BJ (cell line): ENCODE measurements at regions not wholly inside any gene's neighbourhood (a gene's known extent, or its start where the extent isn't known, plus 50 kb on each side); places are given as distances from the start of the nearest gene placed in this dataset.

Experiments
- CTCF ChIA-PET: fragments of 350-600 bp; formaldehyde crosslinking; extraction: SDS; loops from one replicate; lab custom pipeline; 2021; ENCODE audit warnings: antibody characterized with exemption, inconsistent platforms; lab: Yijun Ruan, JAX
- POLR2A ChIA-PET: fragments of 300-600 bp; sonication (Branson Sonifier 250); formaldehyde crosslinking; extraction: SDS; loops from one replicate; lab custom pipeline; 2021; ENCODE audit warnings: antibody characterized with exemption; lab: Charles Lee
- DNase-seq: peaks from one replicate; pipeline ENCODE4 v3.0.0-alpha.2; 2011; ENCODE audit warnings: low read depth
- H3K27me3 ChIP-seq: 2 replicates; pipeline ENCODE4 v1.6.0; 2011; ENCODE audit warnings: low read length; ENCODE audit not compliant: control insufficient read depth, insufficient read depth
- H3K36me3 ChIP-seq: 2 replicates; pipeline ENCODE4 v1.5.1; 2011; ENCODE audit warnings: low read length; ENCODE audit not compliant: control insufficient read depth, insufficient read depth
- H3K4me3 ChIP-seq: 2 replicates; pipeline ENCODE4 v1.5.1; 2011; ENCODE audit warnings: low read depth, mild to moderate bottlenecking, control low read depth, low read length
- TF ChIP-seq, protein P1 (sequence below): IDR thresholded peaks from 2 replicates; pipeline ENCODE4 v1.5.1; 2011; ENCODE audit warnings: low read depth, mild to moderate bottlenecking, control low read depth, inconsistent platforms, low read length, moderate library complexity; ENCODE audit not compliant: insufficient read depth

DNA sequence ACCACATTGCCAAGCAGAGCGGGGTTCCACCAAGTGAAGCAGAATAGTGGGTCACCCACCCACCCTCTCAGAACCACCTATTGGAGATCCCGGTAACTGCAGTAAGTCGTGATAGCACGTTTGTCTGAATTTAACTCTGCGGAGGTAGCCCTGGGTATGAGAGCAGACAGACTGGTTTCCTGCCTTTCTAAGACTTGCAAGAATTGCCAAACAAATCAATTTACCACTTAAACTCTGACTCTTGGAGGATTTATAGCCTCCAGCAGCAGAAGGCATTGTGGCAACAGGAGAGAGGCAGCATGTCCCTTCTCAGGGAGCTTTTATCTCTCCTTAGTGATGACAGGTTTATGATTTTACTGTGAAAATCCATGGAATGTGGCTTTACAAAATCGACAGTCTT, 287.9 kb upstream of the FMN2 start:
- CTCF ChIA-PET = interaction anchor here (0.6 kb wide), 1 partner anchor 146 kb away, joined by 3 read pairs; no protein-coding TSS in a partner anchor

DNA sequence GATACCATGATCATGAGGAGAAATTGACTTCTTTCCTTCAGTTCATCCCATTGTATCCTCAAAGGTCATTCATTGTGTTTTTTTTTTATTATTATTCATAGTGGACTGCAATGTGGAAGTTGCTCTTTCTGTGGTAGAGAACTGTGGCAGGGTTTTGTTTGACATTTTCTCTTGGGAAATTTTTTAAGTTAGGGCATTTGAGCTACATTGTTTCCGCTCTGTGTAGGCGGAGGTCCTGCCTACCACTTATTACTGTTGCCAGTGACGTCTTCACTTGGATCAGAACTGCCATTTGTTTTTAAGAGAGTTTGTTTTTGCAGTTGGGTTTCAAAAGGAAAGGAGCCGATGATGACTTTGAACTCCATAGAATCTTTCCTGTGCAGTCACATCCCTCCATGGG, 287.4 kb upstream of the FMN2 start:
- Histone ChIP-seq H3K4me3 (no peak overlapping the region), H3K36me3 (no peaks in the 10 kb centered on the region), H3K27me3 (no peaks in the 10 kb centered on the region)
- CTCF ChIA-PET = interaction anchor here (0.6 kb wide), 1 partner anchor 146 kb away, joined by 3 read pairs; no protein-coding TSS in a partner anchor
- no peak for DNase-seq
- TF ChIP-seq, protein P1, sequence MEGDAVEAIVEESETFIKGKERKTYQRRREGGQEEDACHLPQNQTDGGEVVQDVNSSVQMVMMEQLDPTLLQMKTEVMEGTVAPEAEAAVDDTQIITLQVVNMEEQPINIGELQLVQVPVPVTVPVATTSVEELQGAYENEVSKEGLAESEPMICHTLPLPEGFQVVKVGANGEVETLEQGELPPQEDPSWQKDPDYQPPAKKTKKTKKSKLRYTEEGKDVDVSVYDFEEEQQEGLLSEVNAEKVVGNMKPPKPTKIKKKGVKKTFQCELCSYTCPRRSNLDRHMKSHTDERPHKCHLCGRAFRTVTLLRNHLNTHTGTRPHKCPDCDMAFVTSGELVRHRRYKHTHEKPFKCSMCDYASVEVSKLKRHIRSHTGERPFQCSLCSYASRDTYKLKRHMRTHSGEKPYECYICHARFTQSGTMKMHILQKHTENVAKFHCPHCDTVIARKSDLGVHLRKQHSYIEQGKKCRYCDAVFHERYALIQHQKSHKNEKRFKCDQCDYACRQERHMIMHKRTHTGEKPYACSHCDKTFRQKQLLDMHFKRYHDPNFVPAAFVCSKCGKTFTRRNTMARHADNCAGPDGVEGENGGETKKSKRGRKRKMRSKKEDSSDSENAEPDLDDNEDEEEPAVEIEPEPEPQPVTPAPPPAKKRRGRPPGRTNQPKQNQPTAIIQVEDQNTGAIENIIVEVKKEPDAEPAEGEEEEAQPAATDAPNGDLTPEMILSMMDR = no peak
- POLR2A ChIA-PET = no interaction called here

More for the DNA sequence above, 287.9 kb upstream of the FMN2 start:
- Histone ChIP-seq H3K36me3 (no peaks in the 10 kb centered on the region), H3K4me3 (no peak overlapping the region), H3K27me3 (no peaks in the 10 kb centered on the region)
- POLR2A ChIA-PET = no interaction called here
- TF ChIP-seq, protein P1 = no peak
- DNase-seq = no peak

DNA sequence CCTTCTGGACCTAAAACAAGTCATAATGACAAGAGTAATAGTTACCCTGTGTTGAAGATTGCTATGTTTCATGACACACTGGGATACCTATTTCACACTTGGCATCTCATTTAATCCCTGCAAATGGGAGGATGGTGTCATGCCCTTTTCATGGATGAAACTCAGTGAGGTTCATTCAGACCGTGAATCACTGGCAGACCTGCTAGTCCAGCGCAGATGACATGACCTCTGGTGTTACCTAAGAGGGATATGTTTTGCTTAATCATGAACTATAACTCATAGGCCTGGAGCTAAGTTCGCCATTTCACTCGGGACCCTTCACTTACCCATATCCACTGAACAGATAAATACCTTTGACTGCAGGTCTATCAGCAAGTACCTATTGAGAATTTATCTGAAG, 286.6 kb upstream of the FMN2 start:
- Histone ChIP-seq H3K36me3 (no peaks in the 10 kb centered on the region), H3K4me3 (no peak overlapping the region), H3K27me3 (no peaks in the 10 kb centered on the region)
- ChIA-PET CTCF (no interaction called here), POLR2A (no interaction called here)
- DNase-seq = no peak
- TF ChIP-seq, protein P1 = no peak

DNA sequence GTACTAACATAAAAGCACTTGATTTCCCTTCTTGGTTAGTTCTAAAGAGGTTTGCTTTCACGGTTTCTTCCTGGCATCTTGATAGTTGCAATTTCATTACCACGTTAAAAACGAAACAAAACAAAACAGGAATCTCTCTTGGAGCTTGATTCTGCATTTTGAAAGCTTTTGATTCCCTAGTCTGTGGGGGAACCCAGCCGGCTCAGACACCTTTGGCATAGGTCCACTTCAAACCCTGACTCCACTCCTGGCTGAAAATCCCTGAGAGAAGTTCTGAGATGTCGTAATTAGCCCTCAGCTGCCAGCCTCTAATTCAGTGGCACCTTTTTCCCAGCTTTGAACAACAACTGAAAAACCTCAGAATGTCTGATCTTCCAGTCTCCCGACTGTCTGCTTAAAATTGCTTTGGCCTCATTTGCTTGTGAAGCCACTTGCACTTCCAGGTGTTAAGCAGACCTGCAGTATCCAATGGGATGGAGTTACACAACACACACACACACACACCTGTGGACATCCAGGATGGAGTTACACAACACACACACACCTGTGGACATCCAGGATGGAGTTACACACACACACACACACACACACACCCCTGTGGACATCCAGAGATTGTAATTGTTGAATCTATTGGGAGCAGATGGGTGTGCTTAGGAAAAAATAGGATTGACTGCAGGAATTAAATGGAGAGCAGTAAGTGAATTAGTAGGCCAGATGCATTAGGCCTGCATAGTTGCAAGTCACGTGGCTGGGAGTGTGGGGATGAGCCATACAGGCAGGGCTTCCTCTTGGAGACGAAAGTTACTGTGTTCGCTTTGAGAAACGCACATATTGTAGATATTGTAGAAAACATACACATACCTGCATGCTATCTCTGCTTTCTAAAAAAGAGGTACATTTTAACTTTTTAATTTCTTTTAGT, 285.6 kb upstream of the FMN2 start:
- Histone ChIP-seq H3K36me3 (no peaks in the 10 kb centered on the region), H3K4me3 (no peak overlapping the region), H3K27me3 (no peaks in the 10 kb centered on the region)
- no peak for DNase-seq
- TF ChIP-seq, protein P1 = no peak
- ChIA-PET CTCF (interaction anchor here (1.1 kb wide), 1 partner anchor 147 kb away, joined by 3 read pairs; no protein-coding TSS in a partner anchor), POLR2A (no interaction called here)

- no peaks in the 10 kb centered on the region for H3K27me3 ChIP-seq
- TF ChIP-seq, protein P1 = no peak
- no peak for DNase-seq
- H3K4me3 ChIP-seq = no peak overlapping the region
- CTCF ChIA-PET = no interaction called here
- POLR2A ChIA-PET = no interaction called here
- no peaks in the 10 kb centered on the region for H3K36me3 ChIP-seq
These were observed 284.8 kb upstream of the FMN2 start for GRCh38 chr1:239806897-239807296.
